ENCODE measurements at regions not wholly inside any gene's neighbourhood (a gene's known extent, or its start where the extent isn't known, plus 50 kb on each side); places are given as distances from the start of the nearest gene placed in this dataset.
A peak's percentile ranks its signal among the peaks of the same experiment; 100 is the strongest.

DNA sequence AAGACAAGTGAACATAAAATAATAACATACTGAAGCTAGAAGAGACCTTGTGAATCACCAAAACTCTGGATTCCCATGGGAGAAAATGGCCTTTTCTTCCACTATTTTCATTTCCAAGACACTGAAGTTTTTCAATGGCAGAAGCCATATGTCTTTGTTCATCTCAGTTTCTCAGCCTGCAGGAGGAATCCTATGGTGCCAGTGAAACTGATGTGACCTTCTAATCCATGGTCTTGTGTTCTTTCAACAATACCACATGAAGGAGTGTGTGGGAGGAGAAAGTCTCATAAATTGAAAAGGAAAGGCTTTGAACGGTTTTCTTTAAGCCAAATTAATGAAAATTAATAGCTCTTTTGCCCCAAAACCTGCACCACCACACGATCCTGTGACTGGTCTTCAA lies 257.3 kb downstream of the EPHA4 start:
- intact Hi-C loops (cut with DNase I; ENCODE audit: low total_unique reads): no loop called here
- H3K4me1 ChIP-seq: no peaks in the 10 kb centered on the region
- no peak overlapping the region for H3K27ac ChIP-seq
- H3K27me3 ChIP-seq: no peaks in the 10 kb centered on the region
- no peaks in the 10 kb centered on the region for H3K9me3 ChIP-seq
- no peak overlapping the region for H3K4me3 ChIP-seq
- no peaks in the 10 kb centered on the region for H3K36me3 ChIP-seq
- no peak for TF ChIP-seq EP300 (IDR thresholded peaks at IDR 0.05)
- no peak for TF ChIP-seq POLR2AphosphoS5 (IDR thresholded peaks at IDR 0.05)
- TF ChIP-seq, protein P1, sequence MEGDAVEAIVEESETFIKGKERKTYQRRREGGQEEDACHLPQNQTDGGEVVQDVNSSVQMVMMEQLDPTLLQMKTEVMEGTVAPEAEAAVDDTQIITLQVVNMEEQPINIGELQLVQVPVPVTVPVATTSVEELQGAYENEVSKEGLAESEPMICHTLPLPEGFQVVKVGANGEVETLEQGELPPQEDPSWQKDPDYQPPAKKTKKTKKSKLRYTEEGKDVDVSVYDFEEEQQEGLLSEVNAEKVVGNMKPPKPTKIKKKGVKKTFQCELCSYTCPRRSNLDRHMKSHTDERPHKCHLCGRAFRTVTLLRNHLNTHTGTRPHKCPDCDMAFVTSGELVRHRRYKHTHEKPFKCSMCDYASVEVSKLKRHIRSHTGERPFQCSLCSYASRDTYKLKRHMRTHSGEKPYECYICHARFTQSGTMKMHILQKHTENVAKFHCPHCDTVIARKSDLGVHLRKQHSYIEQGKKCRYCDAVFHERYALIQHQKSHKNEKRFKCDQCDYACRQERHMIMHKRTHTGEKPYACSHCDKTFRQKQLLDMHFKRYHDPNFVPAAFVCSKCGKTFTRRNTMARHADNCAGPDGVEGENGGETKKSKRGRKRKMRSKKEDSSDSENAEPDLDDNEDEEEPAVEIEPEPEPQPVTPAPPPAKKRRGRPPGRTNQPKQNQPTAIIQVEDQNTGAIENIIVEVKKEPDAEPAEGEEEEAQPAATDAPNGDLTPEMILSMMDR (IDR thresholded peaks at IDR 0.05): no peak
- TF ChIP-seq POLR2A (IDR thresholded peaks at IDR 0.05): no peak
- DNase-seq: no peak
- WGBS, 5 donors: 27 to 63% (median 49%) methylated on average over 2 of the region's 2 CpGs

DNA sequence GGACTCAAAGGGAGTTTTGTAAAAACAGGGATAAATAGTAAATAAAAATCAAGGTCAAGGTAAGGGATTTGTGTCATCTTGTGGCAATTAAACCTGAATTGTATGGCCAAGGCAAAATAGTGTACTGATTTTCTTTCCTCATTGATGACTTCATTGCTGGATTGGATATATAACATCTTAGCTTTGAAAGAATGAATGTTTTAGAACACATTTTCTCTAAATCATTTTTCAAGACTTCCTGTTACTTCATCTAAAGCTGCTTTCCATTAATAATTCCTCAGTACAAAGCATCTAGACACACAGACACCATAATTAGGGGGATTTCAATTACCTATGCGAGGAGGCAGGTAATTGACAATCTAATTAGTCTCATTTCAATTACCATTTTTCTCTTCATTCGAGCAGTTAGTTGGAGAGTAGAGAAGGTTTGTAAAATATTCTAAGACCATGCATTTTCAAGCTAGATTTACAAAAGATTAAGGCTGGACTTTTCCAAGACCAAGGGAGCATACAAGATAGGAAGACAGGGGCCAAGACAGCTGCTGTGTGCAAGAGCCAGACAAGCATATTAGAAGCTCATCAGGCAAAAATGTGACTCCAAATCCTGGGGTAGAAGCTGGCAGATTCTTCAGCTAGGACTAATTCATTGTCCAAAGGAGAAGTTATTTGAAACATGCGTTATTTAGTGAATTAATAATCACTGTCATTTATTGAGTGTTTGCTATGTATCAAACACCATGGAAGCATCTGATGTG lies 253.6 kb downstream of the EPHA4 start:
- no peaks in the 10 kb centered on the region for H3K27me3 ChIP-seq
- no peak overlapping the region for H3K4me3 ChIP-seq
- DNase-seq: no peak
- H3K9me3 ChIP-seq: no peaks in the 10 kb centered on the region
- no peak for TF ChIP-seq POLR2A (IDR thresholded peaks at IDR 0.05)
- TF ChIP-seq, protein P1 (IDR thresholded peaks at IDR 0.05): no peak
- TF ChIP-seq EP300 (IDR thresholded peaks at IDR 0.05): no peak
- no peak for TF ChIP-seq POLR2AphosphoS5 (IDR thresholded peaks at IDR 0.05)
- H3K36me3 ChIP-seq: no peaks in the 10 kb centered on the region
- 53 to 75% (median 70%) methylated on average over 3 of the region's 3 CpGs for WGBS, 5 donors
- no peaks in the 10 kb centered on the region for H3K4me1 ChIP-seq
- H3K27ac ChIP-seq: no peak overlapping the region
- intact Hi-C loops (cut with DNase I; ENCODE audit: low total_unique reads): no loop called here

DNA sequence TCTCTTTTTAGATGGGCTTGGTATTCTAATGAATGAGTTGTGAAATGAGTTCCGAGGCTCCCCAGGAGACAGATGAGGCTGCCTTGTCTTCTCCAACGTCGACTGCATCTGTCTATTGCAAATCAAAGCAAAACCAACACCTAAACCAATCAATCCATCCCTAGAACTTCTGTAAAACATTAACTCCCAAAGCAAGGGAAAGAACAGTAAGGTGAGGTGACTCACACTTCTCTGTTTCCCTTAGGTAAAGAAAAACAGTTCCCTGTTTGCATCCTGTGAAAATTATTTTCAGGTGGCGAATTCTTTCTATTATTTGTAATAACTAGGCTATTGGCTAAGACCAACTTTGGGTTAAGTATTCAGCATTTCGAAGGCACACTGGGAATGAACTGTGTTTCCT lies 249.4 kb downstream of the EPHA4 start:
- intact Hi-C loops (cut with DNase I; ENCODE audit: low total_unique reads): no loop called here
- DNase-seq: peak in 1 of 2 donors; percentile 27
- 28 to 54% (median 48%) methylated on average over 5 of the region's 5 CpGs for WGBS, 5 donors
- TF ChIP-seq, protein P1 (IDR thresholded peaks at IDR 0.05): no peak
- Histone ChIP-seq H3K4me3 (no peak overlapping the region), H3K9me3 (no peaks in the 10 kb centered on the region), H3K27ac (peak overlapping the region in 1 of 5 donors; percentile 18), H3K27me3 (no peaks in the 10 kb centered on the region), H3K36me3 (no peaks in the 10 kb centered on the region), H3K4me1 (no peaks in the 10 kb centered on the region)

DNA sequence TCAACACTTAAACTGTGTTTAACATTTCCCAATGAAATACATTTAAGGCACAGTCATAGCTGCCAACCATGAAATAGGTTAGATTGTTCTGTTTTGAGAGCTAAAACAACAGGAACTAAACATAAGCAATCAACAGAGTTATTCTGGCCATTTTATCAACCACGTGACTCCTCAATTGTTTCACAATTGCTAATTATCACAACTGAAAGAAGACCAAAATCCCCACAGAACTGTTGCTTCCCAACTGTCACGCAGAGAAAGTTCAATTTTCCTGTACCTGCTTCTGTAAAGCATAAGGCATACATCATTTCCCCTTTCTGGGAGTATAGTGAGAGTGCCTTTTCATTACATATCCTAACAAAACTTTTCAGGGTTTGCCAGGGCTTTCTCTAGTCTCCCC lies 248.6 kb downstream of the EPHA4 start:
- no peak overlapping the region for H3K4me3 ChIP-seq
- H3K36me3 ChIP-seq: no peaks in the 10 kb centered on the region
- H3K9me3 ChIP-seq: no peaks in the 10 kb centered on the region
- H3K27me3 ChIP-seq: no peaks in the 10 kb centered on the region
- DNase-seq: no peak
- TF ChIP-seq EP300 (IDR thresholded peaks at IDR 0.05) (no peak), POLR2AphosphoS5 (IDR thresholded peaks at IDR 0.05) (no peak), POLR2A (IDR thresholded peaks at IDR 0.05) (no peak)
- TF ChIP-seq, protein P1 (IDR thresholded peaks at IDR 0.05): no peak
- intact Hi-C loops (cut with DNase I; ENCODE audit: low total_unique reads): no loop called here
- H3K4me1 ChIP-seq: no peaks in the 10 kb centered on the region
- 65 to 71% (median 71%) methylated on average over 2 of the region's 2 CpGs for WGBS, 5 donors
- H3K27ac ChIP-seq: no peak overlapping the region
